Stimulated activated CD4-positive, alpha-beta T cell treated with anti-CD3 and anti-CD28 coated beads, Interleukin-12 subunit alpha, Interleukin-12 subunit beta, amount 100 ng/mL, for 24 hours (primary cell): ENCODE measurements at regions not wholly inside any gene's neighbourhood (a gene's known extent, or its start where the extent isn't known, plus 50 kb on each side); places are given as distances from the start of the nearest gene placed in this dataset.
"Not testable (repeated sequence)": the region's sequence is repeated elsewhere in the genome, so short reads cannot be mapped to it uniquely, and the experiment has no call there.

Source experiments
- DNase-seq, 2 experiments: peaks; one replicate each; pipeline ENCODE4 v3.0.0-alpha.2; 2020; ENCODE audit warnings: low read depth in 2 of 2

- no peak for DNase-seq
Observed at GRCh38 chr12:66733321-66733720, 54.4 kb upstream of the GRIP1 start.

GRCh38 chr12:66733839-66734238 is 55.0 kb upstream of the GRIP1 start:
- no peak for DNase-seq

- DNase-seq, result no peak
Observed at GRCh38 chr12:66735275-66735674, 56.4 kb upstream of the GRIP1 start.

- no peak for DNase-seq
Observed at GRCh38 chr12:66736931-66737330, 58.1 kb upstream of the GRIP1 start.

GRCh38 chr12:66739266-66739665 is 60.4 kb upstream of the GRIP1 start:
- no peak for DNase-seq

GRCh38 chr12:66739940-66740651 is 61.2 kb upstream of the GRIP1 start:
- DNase-seq, result no peak

GRCh38 chr12:66740732-66741131 is 61.9 kb upstream of the GRIP1 start:
- no peak for DNase-seq

- DNase-seq, result no peak
Observed at GRCh38 chr12:66741919-66742318, 63.0 kb upstream of the GRIP1 start.

GRCh38 chr12:66742508-66743367 is 63.9 kb upstream of the GRIP1 start:
- no peak for DNase-seq

- DNase-seq, result no peak
Observed at GRCh38 chr12:66744461-66744860, 65.6 kb upstream of the GRIP1 start.

GRCh38 chr12:66744956-66745383 is 66.1 kb upstream of the GRIP1 start:
- DNase-seq, result no peak

GRCh38 chr12:66746489-66747201 is 67.8 kb upstream of the GRIP1 start:
- DNase-seq, result no peak

- no peak for DNase-seq
Observed at GRCh38 chr12:66751432-66752113, 72.7 kb upstream of the GRIP1 start.

- DNase-seq, result no peak
Observed at GRCh38 chr12:66753810-66754209, 74.9 kb upstream of the GRIP1 start.

GRCh38 chr12:66755727-66756395 is 77.0 kb upstream of the GRIP1 start:
- no peak for DNase-seq

GRCh38 chr12:66756631-66757030 is 77.8 kb upstream of the GRIP1 start:
- no peak for DNase-seq

GRCh38 chr12:66760122-66760521 is 81.2 kb upstream of the GRIP1 start:
- DNase-seq, result not testable (repeated sequence)

GRCh38 chr12:66763467-66763866 is 84.6 kb upstream of the GRIP1 start:
- DNase-seq, result no peak

GRCh38 chr12:66765204-66765603 is 86.3 kb upstream of the GRIP1 start:
- no peak for DNase-seq

- DNase-seq, result no peak
Observed at GRCh38 chr12:66767536-66767935, 88.7 kb upstream of the GRIP1 start.

- no peak for DNase-seq
Observed at GRCh38 chr12:66768293-66768692, 89.4 kb upstream of the GRIP1 start.
